NCI-H1436 (cell line): ENCODE measurements at regions not wholly inside any gene's neighbourhood (a gene's known extent, or its start where the extent isn't known, plus 50 kb on each side); places are given as distances from the start of the nearest gene placed in this dataset.

Experiments used
- DNase-seq: peaks from one replicate; lab custom pipeline; 2025; lab: John Stamatoyannopoulos, UW

DNA sequence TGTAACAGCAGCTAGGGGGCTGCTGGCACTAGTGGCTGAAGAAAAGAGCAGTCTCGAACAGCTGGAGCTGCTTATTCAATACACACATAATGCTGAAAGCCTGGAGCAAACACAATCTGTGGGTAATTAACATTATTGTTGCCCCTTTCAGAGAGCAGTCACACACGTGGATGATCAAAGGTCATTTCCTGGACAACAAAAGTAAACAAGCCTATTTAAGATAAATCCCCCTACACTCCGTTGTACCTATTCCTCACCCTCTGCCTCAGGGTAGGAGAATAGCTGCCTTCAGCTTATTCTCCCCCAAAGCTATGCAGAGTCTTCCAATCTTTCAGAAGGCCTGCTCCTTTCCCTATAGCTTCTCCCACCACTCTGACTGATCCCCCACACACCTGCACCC lies 803.9 kb downstream of the C4orf33 start:
- no peak for DNase-seq

DNA sequence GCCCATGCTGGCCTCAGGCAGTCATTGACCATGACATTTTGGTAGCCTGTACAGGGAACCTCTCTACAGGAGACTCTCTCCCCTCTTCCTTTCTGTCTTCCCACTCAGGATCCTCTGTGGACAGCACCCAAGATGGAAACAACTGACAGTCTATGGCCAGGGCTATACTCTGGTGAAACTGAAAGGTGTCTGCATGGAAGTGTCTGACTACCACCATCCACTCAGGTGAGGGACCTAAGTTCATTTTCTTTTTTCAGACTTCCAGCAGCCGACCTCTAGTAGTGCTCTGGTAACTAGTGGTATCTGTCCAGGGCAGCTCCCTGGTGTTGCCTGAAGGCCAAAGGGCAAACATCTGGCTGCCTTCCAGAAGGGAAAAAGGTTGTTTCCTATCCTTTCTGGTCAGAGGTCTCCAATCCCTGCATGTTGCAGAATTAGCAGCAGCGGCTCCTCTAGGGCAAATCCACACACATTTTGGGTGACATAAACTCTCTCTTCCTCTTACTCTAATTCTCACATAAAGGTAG lies 804.5 kb downstream of the C4orf33 start:
- no peak for DNase-seq

DNA sequence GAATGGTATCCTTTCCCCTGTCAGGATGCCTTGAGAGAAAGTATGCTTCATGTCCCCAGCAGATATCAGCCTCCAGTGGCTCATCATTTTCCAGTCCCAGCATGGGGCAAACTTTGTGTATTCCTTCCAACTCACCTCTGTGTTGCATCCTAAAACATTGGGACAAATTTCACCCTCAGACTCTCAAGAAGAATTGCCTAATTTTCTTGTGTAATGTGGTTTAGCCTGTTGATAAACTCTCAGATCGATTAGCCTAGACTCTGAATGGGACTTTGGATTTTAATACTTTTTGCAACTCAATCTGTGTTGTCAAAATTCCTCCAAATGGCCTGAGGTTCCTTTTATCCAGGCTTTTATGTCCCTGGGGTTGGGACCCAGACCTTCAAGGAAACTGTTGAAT lies 805.3 kb downstream of the C4orf33 start:
- no peak for DNase-seq

DNA sequence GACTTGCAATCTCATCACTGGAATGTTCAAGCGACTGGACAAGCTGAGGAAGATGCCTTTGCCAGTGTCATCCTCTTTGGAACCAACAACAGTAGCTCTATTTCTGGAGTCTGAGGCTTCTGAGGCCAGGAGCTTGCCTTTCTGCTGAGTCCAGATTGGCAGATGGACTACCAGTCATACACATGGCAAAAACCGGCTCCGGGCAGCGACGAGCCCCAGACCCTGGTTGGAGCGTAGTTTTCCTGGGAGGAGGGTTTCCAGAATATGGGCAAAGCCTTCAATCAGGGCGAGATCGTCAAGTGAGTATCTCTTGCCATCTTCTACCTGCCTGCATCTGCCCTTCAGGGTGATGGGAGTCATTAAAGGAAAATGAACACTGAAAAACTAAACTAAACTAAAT lies 807.9 kb downstream of the C4orf33 start:
- DNase-seq, result no peak

DNA sequence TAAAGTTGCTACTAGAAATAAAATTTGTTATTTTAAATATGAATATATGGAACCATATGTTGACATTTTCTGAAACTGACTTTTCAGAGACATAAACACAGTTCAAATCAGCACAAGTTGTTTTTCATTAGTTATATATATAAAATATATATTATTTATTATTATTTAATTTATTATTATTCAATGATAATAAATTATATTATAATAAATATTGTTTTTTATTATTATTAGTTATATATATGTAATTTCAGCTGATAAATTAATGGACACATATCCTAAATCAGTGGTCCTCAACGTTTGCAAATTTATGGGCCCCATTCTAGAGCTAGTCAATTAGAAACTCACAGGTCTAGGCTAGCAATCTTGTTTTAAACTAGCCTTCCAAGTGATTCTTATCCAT lies 809.3 kb downstream of the C4orf33 start:
- no peak for DNase-seq

DNA sequence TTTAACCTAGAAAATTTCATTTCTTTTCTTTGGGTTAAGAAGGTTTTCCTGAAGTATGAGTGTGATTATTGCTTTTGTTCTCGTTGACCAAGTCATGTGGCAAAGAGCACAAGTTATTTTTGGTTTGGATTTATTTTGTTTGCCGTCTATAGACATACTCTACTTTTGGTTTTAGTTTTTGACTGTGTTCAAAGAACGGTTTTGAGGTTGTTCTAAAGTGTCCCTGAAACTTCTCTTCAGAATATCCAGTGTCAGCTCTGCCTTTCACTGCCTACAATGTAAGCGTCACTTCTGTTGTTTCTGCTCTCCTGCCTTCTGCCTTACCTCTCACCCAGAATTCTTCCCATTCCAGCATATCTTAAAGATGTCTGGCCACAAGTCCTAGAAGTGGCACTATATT lies 812.2 kb downstream of the C4orf33 start:
- no peak for DNase-seq

DNA sequence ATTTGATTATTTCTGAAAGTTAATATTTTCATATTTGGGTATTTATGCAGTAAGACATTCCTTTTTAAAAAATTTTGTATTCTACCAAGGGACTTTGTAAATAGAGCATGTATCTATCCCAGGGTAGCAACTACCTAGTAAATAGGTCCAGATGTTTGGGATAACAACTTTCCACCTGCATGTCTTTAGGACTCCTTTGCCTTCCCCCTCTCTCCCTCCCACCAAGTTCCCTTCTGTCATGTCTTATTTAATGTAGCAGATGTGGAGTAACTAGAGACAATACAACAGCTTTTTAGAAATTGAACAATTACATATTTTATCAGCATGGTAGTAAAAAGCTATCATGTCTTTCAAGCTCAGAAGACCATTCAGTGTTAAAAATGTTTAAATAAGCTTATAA lies 821.0 kb downstream of the C4orf33 start:
- no peak for DNase-seq

DNA sequence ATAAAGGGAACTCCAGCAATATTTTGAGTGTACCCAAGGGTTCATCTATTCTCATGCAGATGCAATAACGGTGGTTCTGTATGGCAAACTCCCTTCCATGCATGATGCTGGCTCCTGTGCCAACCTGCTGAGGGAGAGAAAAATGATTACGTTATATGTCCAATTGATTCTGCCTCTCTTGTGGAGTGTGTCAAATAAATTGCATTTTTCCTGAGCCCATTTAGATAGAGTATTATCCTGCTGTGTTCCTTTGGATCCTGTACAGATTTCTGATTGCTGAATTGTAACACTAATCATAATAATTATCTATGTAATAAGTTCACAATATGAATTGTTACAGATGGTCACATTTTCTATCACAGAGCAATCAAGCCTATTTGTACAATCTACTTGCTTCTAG lies 821.7 kb downstream of the C4orf33 start:
- DNase-seq, result peak; percentile 28

DNA sequence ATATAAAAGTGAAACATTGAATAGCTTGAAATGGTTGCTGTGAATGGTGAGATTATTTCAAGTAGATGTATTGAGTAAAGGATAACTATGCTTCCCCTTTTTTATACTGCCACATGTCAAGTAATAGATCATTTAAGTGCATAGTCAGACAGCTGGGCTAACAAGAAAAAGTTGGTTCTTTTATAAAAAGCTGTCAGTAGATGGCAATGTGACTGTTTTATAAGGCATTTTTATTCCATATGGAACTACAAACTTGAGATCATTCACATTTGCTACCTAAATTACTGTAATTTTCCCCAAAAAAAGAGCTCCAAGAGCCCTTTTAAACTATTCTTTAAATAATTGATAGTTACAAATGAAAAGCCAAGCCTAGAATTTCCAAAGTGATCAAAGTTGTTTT lies 831.0 kb downstream of the C4orf33 start:
- no peak for DNase-seq

DNA sequence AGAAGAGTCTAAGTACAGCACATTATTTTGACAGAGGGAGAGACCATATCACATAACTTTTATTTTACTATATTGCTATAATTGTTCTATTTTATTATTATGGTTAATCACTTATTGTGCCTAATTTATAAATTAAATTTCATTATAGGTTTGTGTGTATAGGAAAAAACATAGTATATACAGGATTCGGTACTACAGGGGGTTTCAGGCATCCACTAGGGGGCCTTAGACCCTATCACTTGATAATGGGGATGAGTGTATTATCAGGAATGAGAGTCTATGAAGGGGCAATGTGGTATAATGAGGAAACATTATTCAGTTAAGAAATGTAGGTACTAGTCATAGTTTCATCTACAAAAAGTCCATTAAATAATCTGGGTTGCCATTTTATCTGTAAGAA lies 833.1 kb downstream of the C4orf33 start:
- no peak for DNase-seq

DNA sequence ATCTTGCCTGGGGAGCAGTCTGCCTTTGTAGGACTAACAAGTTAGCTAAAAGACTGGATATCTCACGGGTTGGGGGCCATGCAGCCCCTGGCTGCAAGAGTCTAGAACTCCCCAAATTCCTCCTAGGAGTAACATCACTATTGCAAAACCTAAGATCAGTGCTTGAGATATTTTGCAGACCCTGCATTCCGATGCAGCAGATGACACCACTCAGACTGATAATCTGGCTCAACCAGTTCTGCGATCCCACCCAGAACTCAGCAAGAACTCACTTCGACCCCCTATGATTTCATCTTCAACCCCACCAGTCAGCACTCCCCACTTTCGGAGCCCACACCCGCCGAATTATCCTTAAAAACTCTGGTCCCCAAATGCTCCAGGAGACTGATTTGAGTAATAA lies 834.0 kb downstream of the C4orf33 start:
- no peak for DNase-seq

DNA sequence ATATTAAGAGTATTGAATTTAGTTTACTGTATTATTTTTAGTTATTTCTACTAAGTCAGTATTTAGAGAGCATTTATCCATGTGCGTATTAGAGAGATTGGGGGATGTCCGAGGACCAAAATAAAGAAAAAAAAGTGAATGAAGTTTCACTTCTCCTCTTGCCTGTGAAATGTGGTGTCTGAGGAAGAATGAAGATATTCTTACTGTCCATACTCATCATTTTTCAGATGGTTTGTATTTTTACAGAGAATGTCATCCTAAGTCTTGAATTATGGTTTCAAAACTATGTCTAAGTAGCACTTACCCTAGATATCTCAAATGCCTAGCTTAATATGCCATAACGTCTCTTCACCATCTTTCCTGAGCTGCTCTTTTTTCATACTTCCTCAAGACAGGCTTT lies 854.3 kb downstream of the C4orf33 start:
- no peak for DNase-seq

DNA sequence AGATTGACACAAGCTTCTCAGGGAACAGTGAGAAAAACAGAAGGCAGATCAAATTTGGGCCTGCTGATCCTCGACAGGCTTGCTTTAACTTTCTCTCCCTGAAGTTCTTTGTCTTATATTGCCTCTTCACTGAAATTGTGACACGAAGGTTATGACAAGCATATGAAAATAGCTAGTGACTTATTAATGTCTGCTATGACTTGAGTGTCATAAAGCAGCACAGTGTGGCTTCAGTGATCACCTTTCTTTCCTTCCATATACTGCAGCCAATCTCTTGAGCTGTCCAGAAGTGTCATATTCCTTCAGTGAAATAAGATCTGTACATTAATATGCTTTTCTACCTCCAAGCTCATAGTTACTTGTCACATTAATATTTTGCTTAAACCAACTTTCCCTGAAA lies 870.2 kb downstream of the C4orf33 start:
- no peak for DNase-seq

DNA sequence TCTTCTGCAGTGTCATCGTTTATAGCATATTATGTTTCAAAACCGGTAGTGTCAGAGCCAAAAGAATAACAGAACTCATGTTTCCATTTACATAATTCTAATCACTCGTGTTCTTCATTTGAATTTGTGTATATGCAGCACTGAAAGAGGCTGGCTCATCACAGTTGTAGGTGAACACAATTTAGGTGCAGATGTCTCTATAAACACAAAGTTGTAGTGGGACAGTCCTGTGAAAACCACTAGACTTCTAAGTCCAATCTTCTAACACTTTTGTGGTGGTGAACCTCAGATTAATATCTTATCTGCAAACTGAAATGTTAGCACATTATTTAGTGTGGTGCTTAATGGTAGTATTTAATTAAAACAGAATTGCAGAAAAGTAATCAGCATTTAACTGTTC lies 872.4 kb downstream of the C4orf33 start:
- no peak for DNase-seq

DNA sequence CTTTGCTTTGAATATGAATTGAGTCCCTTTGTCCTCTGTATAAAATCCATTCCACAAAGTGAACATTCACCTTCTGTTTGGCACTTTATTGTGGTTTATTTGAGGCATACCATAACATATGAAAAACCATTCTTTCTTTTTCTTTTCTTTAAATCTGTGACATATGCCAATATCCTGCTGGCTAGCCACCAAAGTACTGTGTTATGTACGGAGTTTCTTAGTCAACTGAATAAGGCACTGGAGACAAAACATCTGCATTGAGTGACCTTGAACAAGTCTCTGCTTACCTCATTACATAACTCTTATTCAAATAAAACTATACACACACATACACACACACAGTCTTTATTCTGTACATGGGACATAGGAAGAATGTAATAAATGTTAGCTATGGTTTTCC lies 872.8 kb downstream of the C4orf33 start:
- no peak for DNase-seq

DNA sequence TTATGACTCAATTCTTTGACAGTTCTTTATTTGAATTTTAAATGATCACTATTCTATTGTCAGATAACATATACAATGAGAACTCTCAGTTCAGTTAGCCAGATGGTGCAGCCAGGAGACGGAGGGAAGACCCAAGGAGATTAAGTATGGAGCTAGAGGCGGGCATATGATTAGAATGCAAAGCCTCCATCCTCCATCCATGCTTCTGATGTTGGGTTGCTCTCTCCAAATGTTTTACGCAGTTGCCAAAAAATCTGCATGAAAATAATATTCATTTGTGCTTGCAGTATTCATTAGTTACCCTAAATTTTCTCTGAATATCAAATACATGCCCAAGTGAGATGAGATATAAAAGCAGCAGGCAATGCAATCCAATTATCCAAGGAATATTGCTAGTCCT lies 874.8 kb downstream of the C4orf33 start:
- no peak for DNase-seq

DNA sequence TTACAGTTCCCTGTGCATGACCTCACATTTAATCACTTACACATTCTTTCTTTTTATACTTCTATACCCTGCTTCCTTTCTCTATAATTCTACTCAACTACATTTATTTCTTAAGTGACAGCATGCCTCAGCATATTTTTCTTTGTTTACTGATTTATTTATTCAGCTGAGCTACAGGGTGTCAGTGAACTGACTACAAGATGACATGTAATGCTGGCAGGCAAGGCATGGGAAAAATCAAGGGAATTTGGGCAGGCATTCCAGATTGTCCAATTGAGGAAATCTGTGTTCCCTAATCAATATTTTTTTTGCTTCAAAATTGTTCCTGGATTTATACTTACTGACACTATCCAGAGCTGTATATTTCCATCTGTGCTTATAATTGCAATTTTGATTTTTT lies 875.5 kb downstream of the C4orf33 start:
- DNase-seq, result no peak

DNA sequence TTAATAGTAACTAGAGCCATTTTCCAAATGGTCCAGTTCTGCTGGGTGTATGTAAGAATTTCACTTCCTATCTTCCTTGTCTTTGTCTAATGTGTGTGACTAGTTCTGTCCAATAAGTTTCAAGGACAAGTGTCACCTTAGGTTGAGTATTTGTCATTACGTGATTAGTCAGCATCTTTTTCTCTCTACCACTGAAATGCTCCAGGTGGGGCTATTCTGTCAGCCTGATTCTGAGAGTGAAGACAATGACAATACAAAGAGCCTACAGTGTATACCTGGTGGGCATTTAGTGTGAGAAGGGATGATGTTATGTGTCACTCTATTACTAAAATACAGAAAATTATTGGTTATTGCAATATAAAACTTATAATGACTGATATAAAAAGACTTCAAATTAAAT lies 876.3 kb downstream of the C4orf33 start:
- DNase-seq, result peak; percentile 3

DNA sequence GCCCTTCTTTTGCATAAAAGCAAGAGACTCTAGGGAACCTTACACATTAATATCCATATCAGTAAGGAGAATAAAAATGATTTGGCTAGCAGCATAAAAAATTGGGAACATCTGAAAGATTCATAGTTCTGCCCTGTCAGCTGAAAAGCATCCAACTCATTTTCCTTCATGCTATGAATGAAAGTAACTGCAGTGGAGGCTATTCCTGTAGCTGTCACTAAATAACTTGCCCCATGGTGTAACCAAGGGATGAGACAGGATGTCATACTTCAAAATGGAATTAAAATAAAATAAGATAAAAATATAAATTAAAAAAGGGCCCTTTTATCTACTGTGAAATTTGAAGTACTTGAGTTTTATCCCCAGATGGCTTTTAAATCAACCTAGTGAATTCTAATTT lies 878.8 kb downstream of the C4orf33 start:
- DNase-seq, result no peak

DNA sequence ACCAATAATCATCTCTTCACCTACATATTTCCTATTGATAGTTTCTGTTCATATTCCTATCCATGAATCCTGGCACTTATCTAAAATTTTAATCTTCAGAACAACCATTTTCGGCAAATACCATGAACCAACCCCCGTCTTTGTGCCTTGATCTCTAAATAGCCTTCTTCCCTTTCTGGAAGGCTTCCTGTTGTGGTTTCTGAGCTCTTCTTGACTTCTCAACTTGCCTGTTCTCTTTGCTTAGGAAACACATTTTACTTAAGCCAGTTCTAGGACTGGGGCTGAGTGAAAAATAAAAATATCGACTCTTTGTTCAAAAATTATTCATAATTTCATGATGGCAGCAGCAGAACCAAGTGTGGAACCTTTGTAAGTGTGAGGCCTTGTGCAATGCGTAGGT lies 882.4 kb downstream of the C4orf33 start:
- DNase-seq, result no peak

DNA sequence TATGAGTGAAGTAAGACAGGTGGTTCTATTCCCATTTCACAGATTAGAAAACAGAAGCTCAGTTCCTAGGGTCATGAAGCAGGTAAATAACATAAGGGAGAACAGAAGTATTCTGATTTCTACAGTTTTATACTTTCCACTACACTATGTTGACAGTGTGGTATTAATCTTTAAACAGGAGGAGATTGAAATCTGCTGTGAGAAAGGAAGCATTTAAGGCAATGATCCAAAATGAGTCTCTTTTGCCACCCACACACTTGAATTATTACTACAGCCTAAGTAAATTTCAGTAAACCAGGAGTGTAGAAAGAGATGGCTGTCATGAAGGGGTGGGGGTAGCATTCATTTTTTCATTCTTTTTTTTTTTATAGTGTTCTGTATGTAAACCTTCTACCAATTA lies 893.0 kb downstream of the C4orf33 start:
- no peak for DNase-seq

DNA sequence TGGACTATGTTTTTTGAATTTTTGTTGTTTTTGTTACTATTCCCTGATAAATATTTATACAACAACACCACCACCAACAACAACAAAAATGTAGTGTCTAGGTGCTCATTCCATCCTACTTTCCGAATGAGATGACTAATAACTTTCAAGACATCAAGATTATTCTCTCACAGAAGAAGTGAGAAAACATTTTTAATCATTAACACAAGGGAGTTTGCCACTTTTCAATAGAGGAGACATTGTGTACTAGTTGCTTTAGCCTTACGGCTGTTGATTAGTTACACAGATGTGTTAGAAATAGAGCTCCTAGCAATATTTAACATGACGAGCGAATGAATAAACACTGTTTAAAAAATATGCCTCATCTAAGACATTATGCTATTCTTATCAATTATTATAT lies 898.8 kb downstream of the C4orf33 start:
- DNase-seq, result no peak

DNA sequence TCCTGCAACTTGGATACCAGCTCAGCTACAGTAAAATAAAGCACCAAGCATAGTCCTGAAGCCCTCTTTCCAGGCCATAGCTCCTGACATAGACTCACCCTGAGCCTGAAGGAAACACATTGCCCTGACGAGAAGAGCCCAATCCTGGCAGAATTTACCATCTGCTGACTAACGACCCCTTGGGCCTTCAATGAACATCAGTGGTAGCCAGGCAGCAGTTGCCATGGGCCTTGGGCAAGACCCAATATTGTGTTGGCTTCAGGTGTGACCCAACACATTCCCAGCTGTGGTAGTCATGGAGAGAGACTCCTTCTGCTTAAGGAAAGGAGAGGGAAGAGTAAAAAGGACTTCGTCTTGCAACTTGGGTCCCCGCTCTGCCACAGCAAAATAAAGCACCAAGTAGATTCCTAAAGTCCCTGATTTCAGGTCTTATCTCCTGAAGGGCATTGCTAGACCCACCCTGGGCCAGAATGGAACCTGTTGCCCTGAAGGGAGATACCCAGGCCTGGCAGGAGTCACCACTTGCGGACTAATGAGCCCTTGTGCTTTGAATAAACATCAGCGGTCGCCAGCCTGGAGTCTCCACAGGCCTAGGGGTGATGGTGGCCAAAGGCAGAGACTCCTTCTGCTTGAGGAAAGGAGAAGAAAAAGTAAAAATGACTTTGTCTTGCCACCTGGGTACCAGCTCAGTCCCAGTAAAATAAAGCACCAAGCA lies 902.6 kb downstream of the C4orf33 start:
- no peak for DNase-seq

DNA sequence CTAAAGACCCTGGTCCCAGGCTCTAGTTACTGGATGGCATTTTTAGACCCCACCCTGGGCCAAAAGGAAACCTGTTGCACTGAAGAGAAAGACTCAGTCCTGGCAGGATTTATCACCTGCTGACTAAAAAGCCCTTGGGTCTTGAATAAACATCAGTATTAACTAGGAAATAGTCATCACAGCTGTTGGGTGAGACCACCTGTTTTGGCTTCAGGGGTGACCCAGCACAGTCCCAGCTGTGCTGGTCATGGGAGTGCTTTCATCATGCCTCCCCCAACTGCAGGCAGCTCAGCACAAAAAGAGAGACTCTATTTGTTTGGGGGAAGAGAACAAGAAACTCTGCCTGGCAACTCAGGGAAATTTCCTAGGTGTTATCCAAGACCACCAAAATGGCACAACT lies 903.2 kb downstream of the C4orf33 start:
- DNase-seq, result no peak
